T-helper 17 cell (primary cell): ENCODE measurements at regions not wholly inside any gene's neighbourhood (a gene's known extent, or its start where the extent isn't known, plus 50 kb on each side); places are given as distances from the start of the nearest gene placed in this dataset.

Experiments
- ATAC-seq: fragments of 150-1000 bp; cut with Tn5 transposase; 2 replicates; pipeline ENCODE4 v1.10.0; 2021; ENCODE audit warnings: mild to moderate bottlenecking, moderate library complexity
- DNase-seq, 3 donors: peaks; one replicate each; pipeline versions ENCODE4 v3.0.0 to v3.0.0-alpha.2; 2020 to 2021
- H3K9me3 ChIP-seq: one replicate; pipeline ENCODE4 v1.7.0; 2013; ENCODE audit warnings: low read length, mild to moderate bottlenecking; ENCODE audit not compliant: control insufficient read depth, poor library complexity, severe bottlenecking
- H3K27ac Mint-ChIP-seq: one replicate; pipeline ENCODE4 v1.8.0; 2022; ENCODE audit warnings: mild to moderate bottlenecking, moderate library complexity, mixed read lengths
- H3K27me3 Mint-ChIP-seq: one replicate; pipeline ENCODE4 v1.8.0; 2022; ENCODE audit warnings: mixed read lengths
- H3K36me3 Mint-ChIP-seq: one replicate; pipeline ENCODE4 v1.8.0; 2022; ENCODE audit warnings: low read depth, mixed read lengths
- H3K4me1 Mint-ChIP-seq: one replicate; pipeline ENCODE4 v1.8.0; 2022; ENCODE audit warnings: mild to moderate bottlenecking, mixed read lengths
- H3K4me3 Mint-ChIP-seq: one replicate; pipeline ENCODE4 v1.8.0; 2022; ENCODE audit warnings: mild to moderate bottlenecking, moderate library complexity, mixed read lengths

GRCh38 chr20:22922987-22923386 is 112.1 kb upstream of the SSTR4 start:
- Mint-ChIP-seq H3K36me3 (no peaks in the 10 kb centered on the region), H3K27ac (no peak overlapping the region), H3K27me3 (no peaks in the 10 kb centered on the region), H3K4me1 (no peaks in the 10 kb centered on the region), H3K4me3 (no peak overlapping the region)
- H3K9me3 ChIP-seq: no peaks in the 10 kb centered on the region
- ATAC-seq: no peak
- DNase-seq: no peak

- no peak for DNase-seq
- no peaks in the 10 kb centered on the region for H3K27me3 Mint-ChIP-seq
- H3K27ac Mint-ChIP-seq: no peak overlapping the region
- no peaks in the 10 kb centered on the region for H3K4me1 Mint-ChIP-seq
- ATAC-seq: no peak
- no peaks in the 10 kb centered on the region for H3K36me3 Mint-ChIP-seq
- H3K9me3 ChIP-seq: no peaks in the 10 kb centered on the region
- H3K4me3 Mint-ChIP-seq: no peak overlapping the region
These were observed 110.9 kb upstream of the SSTR4 start for GRCh38 chr20:22924046-22924737.

- Mint-ChIP-seq H3K27me3 (no peaks in the 10 kb centered on the region), H3K4me3 (no peak overlapping the region), H3K27ac (no peak overlapping the region), H3K4me1 (no peaks in the 10 kb centered on the region), H3K36me3 (no peaks in the 10 kb centered on the region)
- no peaks in the 10 kb centered on the region for H3K9me3 ChIP-seq
- no peak for DNase-seq
- no peak for ATAC-seq
These were observed 110.0 kb upstream of the SSTR4 start for GRCh38 chr20:22924949-22925612.

GRCh38 chr20:22925613-22925983 is 109.5 kb upstream of the SSTR4 start:
- H3K9me3 ChIP-seq: no peaks in the 10 kb centered on the region
- DNase-seq (no peak), ATAC-seq (no peak)
- Mint-ChIP-seq H3K4me3 (no peak overlapping the region), H3K27me3 (no peaks in the 10 kb centered on the region), H3K27ac (no peak overlapping the region), H3K4me1 (no peaks in the 10 kb centered on the region), H3K36me3 (no peaks in the 10 kb centered on the region)

- Mint-ChIP-seq H3K4me3 (no peak overlapping the region), H3K4me1 (no peaks in the 10 kb centered on the region), H3K27ac (no peak overlapping the region), H3K27me3 (no peaks in the 10 kb centered on the region), H3K36me3 (no peaks in the 10 kb centered on the region)
- no peaks in the 10 kb centered on the region for H3K9me3 ChIP-seq
- DNase-seq (no peak), ATAC-seq (no peak)
These were observed 107.6 kb upstream of the SSTR4 start for GRCh38 chr20:22927537-22927936.

GRCh38 chr20:22928679-22929078 is 106.4 kb upstream of the SSTR4 start:
- ATAC-seq: no peak
- H3K4me3 Mint-ChIP-seq: no peak overlapping the region
- no peak overlapping the region for H3K27ac Mint-ChIP-seq
- no peaks in the 10 kb centered on the region for H3K27me3 Mint-ChIP-seq
- no peaks in the 10 kb centered on the region for H3K4me1 Mint-ChIP-seq
- H3K9me3 ChIP-seq: no peaks in the 10 kb centered on the region
- no peak for DNase-seq
- no peaks in the 10 kb centered on the region for H3K36me3 Mint-ChIP-seq

GRCh38 chr20:22929661-22930060 is 105.5 kb upstream of the SSTR4 start:
- ATAC-seq (no peak), DNase-seq (no peak)
- Mint-ChIP-seq H3K4me3 (no peak overlapping the region), H3K4me1 (no peaks in the 10 kb centered on the region), H3K27me3 (no peaks in the 10 kb centered on the region), H3K36me3 (no peaks in the 10 kb centered on the region), H3K27ac (no peak overlapping the region)
- H3K9me3 ChIP-seq: no peaks in the 10 kb centered on the region

GRCh38 chr20:22931653-22932608 is 103.2 kb upstream of the SSTR4 start:
- DNase-seq (no peak), ATAC-seq (no peak)
- H3K4me3 Mint-ChIP-seq: no peak overlapping the region
- H3K4me1 Mint-ChIP-seq: no peaks in the 10 kb centered on the region
- H3K27me3 Mint-ChIP-seq: no peaks in the 10 kb centered on the region
- no peaks in the 10 kb centered on the region for H3K36me3 Mint-ChIP-seq
- no peaks in the 10 kb centered on the region for H3K9me3 ChIP-seq
- H3K27ac Mint-ChIP-seq: no peak overlapping the region

GRCh38 chr20:22939181-22939580 is 95.9 kb upstream of the SSTR4 start:
- H3K36me3 Mint-ChIP-seq: peaks cover 2% of the 10 kb centered on the region
- H3K9me3 ChIP-seq: peaks cover 4% of the 10 kb centered on the region
- no peak overlapping the region for H3K27ac Mint-ChIP-seq
- H3K4me1 Mint-ChIP-seq: no peaks in the 10 kb centered on the region
- DNase-seq (no peak), ATAC-seq (no peak)
- no peak overlapping the region for H3K4me3 Mint-ChIP-seq
- H3K27me3 Mint-ChIP-seq: no peaks in the 10 kb centered on the region

- peaks cover 4% of the 10 kb centered on the region for H3K9me3 ChIP-seq
- Mint-ChIP-seq H3K36me3 (peaks cover 2% of the 10 kb centered on the region), H3K27me3 (peaks cover 3% of the 10 kb centered on the region), H3K27ac (no peak overlapping the region), H3K4me1 (no peaks in the 10 kb centered on the region), H3K4me3 (no peak overlapping the region)
- DNase-seq (no peak), ATAC-seq (no peak)
These were observed 94.8 kb upstream of the SSTR4 start for GRCh38 chr20:22940350-22940749.

GRCh38 chr20:22941550-22941949 is 93.6 kb upstream of the SSTR4 start:
- no peaks in the 10 kb centered on the region for H3K4me1 Mint-ChIP-seq
- H3K36me3 Mint-ChIP-seq: peaks cover 2% of the 10 kb centered on the region
- H3K27ac Mint-ChIP-seq: no peak overlapping the region
- DNase-seq: no peak
- peaks cover 13% of the 10 kb centered on the region for H3K27me3 Mint-ChIP-seq
- H3K9me3 ChIP-seq: peaks cover 4% of the 10 kb centered on the region
- no peak overlapping the region for H3K4me3 Mint-ChIP-seq
- no peak for ATAC-seq

- Mint-ChIP-seq H3K27ac (no peak overlapping the region), H3K4me1 (no peaks in the 10 kb centered on the region), H3K27me3 (peaks cover 13% of the 10 kb centered on the region), H3K36me3 (no peaks in the 10 kb centered on the region), H3K4me3 (no peak overlapping the region)
- DNase-seq (no peak), ATAC-seq (no peak)
- peaks cover 4% of the 10 kb centered on the region for H3K9me3 ChIP-seq
These were observed 92.4 kb upstream of the SSTR4 start for GRCh38 chr20:22942742-22943141.

- no peaks in the 10 kb centered on the region for H3K4me1 Mint-ChIP-seq
These were observed 91.0 kb upstream of the SSTR4 start for GRCh38 chr20:22944062-22944461.

More at GRCh38 chr20:22944062-22944461, 91.0 kb upstream of the SSTR4 start:
- ATAC-seq (no peak), DNase-seq (no peak)
- Mint-ChIP-seq H3K27ac (no peak overlapping the region), H3K27me3 (peaks cover 13% of the 10 kb centered on the region), H3K4me3 (no peak overlapping the region), H3K36me3 (no peaks in the 10 kb centered on the region)
- H3K9me3 ChIP-seq: peaks cover 4% of the 10 kb centered on the region
